KMS-11 (cell line): ENCODE measurements at regions not wholly inside any gene's neighbourhood (a gene's known extent, or its start where the extent isn't known, plus 50 kb on each side); places are given as distances from the start of the nearest gene placed in this dataset.

Experiments
- H2AFZ ChIP-seq: fragments of 200-600 bp; sonication (generic); 2 replicates; pipeline ENCODE4 v1.6.1; 2016; ENCODE audit warnings: antibody characterized with exemption, mixed run types, low read depth
- H3K27ac ChIP-seq: fragments of 200-600 bp; sonication (generic); 2 replicates; pipeline ENCODE4 v1.6.1; 2016; ENCODE audit warnings: mild to moderate bottlenecking, mixed run types
- H3K27me3 ChIP-seq: fragments of 200-600 bp; sonication (generic); 2 replicates; pipeline ENCODE4 v1.6.1; 2017; ENCODE audit warnings: mild to moderate bottlenecking, low read depth, mixed run types, moderate library complexity; ENCODE audit not compliant: insufficient read depth
- H3K36me3 ChIP-seq: fragments of 200-600 bp; sonication (generic); 2 replicates; pipeline ENCODE4 v1.6.1; 2017; ENCODE audit warnings: mild to moderate bottlenecking, mixed run types; ENCODE audit not compliant: insufficient read depth
- H3K4me1 ChIP-seq: fragments of 200-600 bp; sonication (generic); 2 replicates; pipeline ENCODE4 v1.6.1; 2016; ENCODE audit warnings: mild to moderate bottlenecking, low read depth, mixed run types; ENCODE audit not compliant: poor library complexity, severe bottlenecking
- H3K4me2 ChIP-seq: fragments of 200-600 bp; sonication (generic); 2 replicates; pipeline ENCODE4 v1.7.0; 2016; ENCODE audit warnings: mild to moderate bottlenecking, mixed run types
- H3K4me3 ChIP-seq: fragments of 200-600 bp; sonication (generic); IDR thresholded peaks from 2 replicates; pipeline ENCODE4 v1.6.1; 2017; ENCODE audit warnings: low read depth, low read length, mixed read lengths; ENCODE audit not compliant: insufficient read depth
- H3K79me2 ChIP-seq: fragments of 200-600 bp; sonication (generic); 2 replicates; pipeline ENCODE4 v1.6.1; 2016; ENCODE audit warnings: low read depth, mixed run types; ENCODE audit not compliant: insufficient read depth
- H3K9ac ChIP-seq: fragments of 200-600 bp; sonication (generic); 2 replicates; pipeline ENCODE4 v1.6.1; 2016; ENCODE audit warnings: mild to moderate bottlenecking, mixed run types
- H4K20me1 ChIP-seq: fragments of 200-600 bp; sonication (generic); 2 replicates; pipeline ENCODE4 v1.6.1; 2016; ENCODE audit warnings: mild to moderate bottlenecking, mixed run types; ENCODE audit not compliant: insufficient read depth
- TF ChIP-seq, protein P1 (sequence below): fragments of 200-600 bp; sonication (generic); conservative IDR thresholded peaks from 2 replicates; pipeline ENCODE4 v1.6.1; 2017; ENCODE audit warnings: low read depth, mild to moderate bottlenecking, antibody characterized with exemption, low read length, moderate library complexity, mixed read lengths

GRCh38 chr9:118575341-118576070, 793.7 kb downstream of the BRINP1 start:
- TF ChIP-seq, protein P1, sequence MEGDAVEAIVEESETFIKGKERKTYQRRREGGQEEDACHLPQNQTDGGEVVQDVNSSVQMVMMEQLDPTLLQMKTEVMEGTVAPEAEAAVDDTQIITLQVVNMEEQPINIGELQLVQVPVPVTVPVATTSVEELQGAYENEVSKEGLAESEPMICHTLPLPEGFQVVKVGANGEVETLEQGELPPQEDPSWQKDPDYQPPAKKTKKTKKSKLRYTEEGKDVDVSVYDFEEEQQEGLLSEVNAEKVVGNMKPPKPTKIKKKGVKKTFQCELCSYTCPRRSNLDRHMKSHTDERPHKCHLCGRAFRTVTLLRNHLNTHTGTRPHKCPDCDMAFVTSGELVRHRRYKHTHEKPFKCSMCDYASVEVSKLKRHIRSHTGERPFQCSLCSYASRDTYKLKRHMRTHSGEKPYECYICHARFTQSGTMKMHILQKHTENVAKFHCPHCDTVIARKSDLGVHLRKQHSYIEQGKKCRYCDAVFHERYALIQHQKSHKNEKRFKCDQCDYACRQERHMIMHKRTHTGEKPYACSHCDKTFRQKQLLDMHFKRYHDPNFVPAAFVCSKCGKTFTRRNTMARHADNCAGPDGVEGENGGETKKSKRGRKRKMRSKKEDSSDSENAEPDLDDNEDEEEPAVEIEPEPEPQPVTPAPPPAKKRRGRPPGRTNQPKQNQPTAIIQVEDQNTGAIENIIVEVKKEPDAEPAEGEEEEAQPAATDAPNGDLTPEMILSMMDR = no peak
- Histone ChIP-seq H3K36me3 (no peaks in the 10 kb centered on the region), H3K27me3 (no peaks in the 10 kb centered on the region), H2AFZ (no peak overlapping the region), H3K4me2 (no peak overlapping the region), H4K20me1 (no peaks in the 10 kb centered on the region), H3K4me3 (no peak overlapping the region), H3K27ac (no peak overlapping the region), H3K9ac (no peak overlapping the region), H3K4me1 (no peaks in the 10 kb centered on the region), H3K79me2 (no peaks in the 10 kb centered on the region)

DNA sequence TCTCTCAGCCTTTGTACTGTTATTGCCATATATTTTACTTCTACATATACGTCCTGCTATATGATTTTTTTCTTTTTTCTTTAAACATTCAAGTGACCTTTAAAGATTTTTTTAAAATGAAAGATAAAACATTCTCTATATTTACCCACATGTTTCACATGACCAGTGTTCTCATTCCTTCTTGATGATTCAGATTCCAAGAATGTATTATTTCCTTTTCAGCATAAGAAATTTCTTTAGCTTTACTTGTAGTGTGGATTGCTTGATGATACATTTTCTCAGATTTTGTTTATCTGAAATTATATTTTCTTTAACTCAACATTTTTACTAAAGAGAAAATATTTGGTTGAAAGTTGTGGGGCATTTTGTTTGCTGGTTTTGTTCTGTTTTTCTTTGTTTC, 792.1 kb downstream of the BRINP1 start:
- no peaks in the 10 kb centered on the region for H3K36me3 ChIP-seq
- no peak overlapping the region for H3K4me3 ChIP-seq
- H3K4me2 ChIP-seq = no peak overlapping the region
- TF ChIP-seq, protein P1 = no peak
- no peaks in the 10 kb centered on the region for H3K79me2 ChIP-seq
- H3K9ac ChIP-seq = no peak overlapping the region
- no peak overlapping the region for H2AFZ ChIP-seq
- no peaks in the 10 kb centered on the region for H3K4me1 ChIP-seq
- H3K27me3 ChIP-seq = no peaks in the 10 kb centered on the region
- H4K20me1 ChIP-seq = no peaks in the 10 kb centered on the region
- no peak overlapping the region for H3K27ac ChIP-seq

DNA sequence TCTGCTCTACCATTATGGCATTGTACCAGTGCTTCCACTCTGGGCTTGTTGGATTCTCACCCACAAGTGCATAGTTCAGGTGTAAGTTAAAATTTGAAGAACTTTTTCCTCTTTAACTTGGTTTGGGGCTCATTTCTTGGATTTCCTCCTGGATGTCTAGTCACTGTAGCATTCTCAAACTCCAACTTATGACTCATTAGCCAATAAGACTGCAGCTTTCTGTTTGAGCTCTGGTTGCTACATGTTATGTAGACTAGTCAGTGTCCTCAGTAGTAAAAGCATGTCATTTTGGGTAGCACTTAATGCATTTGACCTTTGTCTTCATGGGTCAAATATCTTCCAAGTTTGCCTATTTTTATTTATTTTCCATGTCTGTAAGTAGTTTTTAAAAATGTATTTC, 790.8 kb downstream of the BRINP1 start:
- no peaks in the 10 kb centered on the region for H3K4me1 ChIP-seq
- H3K9ac ChIP-seq = no peak overlapping the region
- no peaks in the 10 kb centered on the region for H4K20me1 ChIP-seq
- H3K36me3 ChIP-seq = no peaks in the 10 kb centered on the region
- H2AFZ ChIP-seq = no peak overlapping the region
- H3K79me2 ChIP-seq = no peaks in the 10 kb centered on the region
- no peaks in the 10 kb centered on the region for H3K27me3 ChIP-seq
- no peak overlapping the region for H3K27ac ChIP-seq
- TF ChIP-seq, protein P1 = no peak
- no peak overlapping the region for H3K4me2 ChIP-seq
- no peak overlapping the region for H3K4me3 ChIP-seq

DNA sequence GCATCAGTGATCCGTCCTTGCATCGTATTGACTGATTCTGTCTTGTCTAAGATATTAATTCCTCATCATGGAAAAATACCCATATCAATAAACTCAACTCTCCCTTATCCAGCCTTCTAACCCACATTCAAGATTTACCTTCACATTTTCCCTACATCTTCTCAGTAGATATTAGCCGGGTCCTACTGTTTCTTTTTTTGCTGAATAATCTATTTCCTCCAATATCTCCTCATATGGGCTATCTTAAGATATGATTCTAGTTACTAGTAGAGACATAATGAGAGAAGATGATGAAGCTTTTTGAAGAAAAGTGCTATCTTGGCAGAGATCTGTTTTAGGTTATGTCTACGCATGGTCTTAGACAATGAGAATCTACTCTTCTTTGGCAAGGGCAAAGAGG, 785.8 kb downstream of the BRINP1 start:
- Histone ChIP-seq H2AFZ (no peak overlapping the region), H3K4me1 (no peaks in the 10 kb centered on the region), H3K36me3 (no peaks in the 10 kb centered on the region), H3K27me3 (no peaks in the 10 kb centered on the region), H3K27ac (no peak overlapping the region), H3K4me3 (no peak overlapping the region), H4K20me1 (no peaks in the 10 kb centered on the region), H3K79me2 (no peaks in the 10 kb centered on the region), H3K4me2 (no peak overlapping the region), H3K9ac (no peak overlapping the region)
- TF ChIP-seq, protein P1 = no peak
